Caco-2 (cell line): ENCODE measurements at regions not wholly inside any gene's neighbourhood (a gene's known extent, or its start where the extent isn't known, plus 50 kb on each side); places are given as distances from the start of the nearest gene placed in this dataset.

Source experiments
- BruUV-seq: library from RNA; stranded (reverse); fragments of 400-500 nt; replicated peaks from 2 replicates; lab custom pipeline; 2021; lab: Mats Ljungman, UMichigan
- CTCF ChIA-PET: fragments of 300-600 bp; sonication (Branson Sonifier 250); formaldehyde crosslinking; loops from one replicate; lab custom pipeline; 2022; ENCODE audit warnings: antibody characterized with exemption; lab: Charles Lee
- POLR2A ChIA-PET: fragments of 300-600 bp; sonication (Branson Sonifier 250); formaldehyde crosslinking; loops from one replicate; lab custom pipeline; 2022; ENCODE audit warnings: antibody characterized with exemption; lab: Charles Lee
- DNase-seq, 2 experiments: peaks; one replicate each; pipeline versions ENCODE4 v3.0.0 to v3.0.0-alpha.2; 2020 to 2022
- H3K27me3 ChIP-seq: replicated peaks from 2 replicates; pipeline ENCODE4 v1.6.0; 2011; ENCODE audit warnings: low read length; ENCODE audit not compliant: control insufficient read depth, insufficient read depth
- H3K36me3 ChIP-seq: 2 replicates; pipeline ENCODE4 v1.5.1; 2011; ENCODE audit warnings: low read length; ENCODE audit not compliant: control insufficient read depth, insufficient read depth
- H3K4me1 ChIP-seq: fragments of 250-450 bp; sonication (Bioruptor Pico); 2 replicates; pipeline ENCODE4 v1.5.1; 2020; ENCODE audit warnings: mild to moderate bottlenecking
- H3K4me3 ChIP-seq: 2 replicates; pipeline ENCODE4 v1.5.1; 2011; ENCODE audit warnings: low read depth, mild to moderate bottlenecking, control low read depth, low read length
- H3K9me3 ChIP-seq: fragments of 250-450 bp; sonication (Bioruptor Pico); 2 replicates; pipeline ENCODE4 v1.5.1; 2020; ENCODE audit warnings: mild to moderate bottlenecking, moderate library complexity
- H3K27ac Mint-ChIP-seq: one replicate; pipeline ENCODE4 v1.8.0; 2022; ENCODE audit warnings: mixed read lengths; ENCODE audit not compliant: unreplicated experiment
- H3K27me3 Mint-ChIP-seq: one replicate; pipeline ENCODE4 v1.8.0; 2022; ENCODE audit warnings: mixed read lengths; ENCODE audit not compliant: insufficient read depth, unreplicated experiment
- H3K36me3 Mint-ChIP-seq: one replicate; pipeline ENCODE4 v1.8.0; 2022; ENCODE audit warnings: mild to moderate bottlenecking, mixed read lengths; ENCODE audit not compliant: insufficient read depth, unreplicated experiment
- H3K4me1 Mint-ChIP-seq: one replicate; pipeline ENCODE4 v1.8.0; 2022; ENCODE audit warnings: low read depth, mixed read lengths; ENCODE audit not compliant: unreplicated experiment
- H3K4me3 Mint-ChIP-seq: one replicate; pipeline ENCODE4 v1.8.0; 2022; ENCODE audit warnings: mild to moderate bottlenecking, moderate library complexity, mixed read lengths; ENCODE audit not compliant: unreplicated experiment
- H3K9me3 Mint-ChIP-seq: one replicate; pipeline ENCODE4 v1.8.0; 2022; ENCODE audit warnings: mixed read lengths; ENCODE audit not compliant: unreplicated experiment
- intact Hi-C: fragments of 100-400 bp; cut with micrococcal nuclease; formaldehyde crosslinking; loops from one replicate; pipeline ENCODE4 v1.10.0; 2022; ENCODE audit not compliant: unreplicated experiment
- TF ChIP-seq, protein P1 (sequence below), 2 experiments: fragments of 200-600 bp in 1 of 2; IDR thresholded peaks; 1 replicate in 1 of 2; 2 replicates in 1 of 2; pipeline versions ENCODE4 v1.5.1 to v1.8.0; 2011 to 2022; ENCODE audit warnings: antibody characterized with exemption in 1 of 2, control low read depth in 1 of 2, inconsistent platforms in 1 of 2, low read depth in 1 of 2, low read length in 1 of 2, mild to moderate bottlenecking in 1 of 2, moderate library complexity in 1 of 2; ENCODE audit not compliant: insufficient read depth in 1 of 2, severe bottlenecking in 1 of 2, unreplicated experiment in 1 of 2

GRCh38 chr22:27003297-27003696 lies 345.9 kb downstream of the MIAT start:
- no peak for DNase-seq
- Mint-ChIP-seq H3K4me1 (no peaks in the 10 kb centered on the region), H3K27ac (no peak overlapping the region), H3K4me3 (no peak overlapping the region), H3K27me3 (peaks cover 3% of the 10 kb centered on the region), H3K36me3 (no peaks in the 10 kb centered on the region), H3K9me3 (no peaks in the 10 kb centered on the region)
- POLR2A ChIA-PET, result no interaction called here
- H3K4me1 ChIP-seq, result no peaks in the 10 kb centered on the region
- no peak overlapping the region for H3K4me3 ChIP-seq
- no peaks in the 10 kb centered on the region for H3K9me3 ChIP-seq
- intact Hi-C loops, result no loop called here
- BruUV-seq, result no TSS peak
- CTCF ChIA-PET, result no interaction called here
- TF ChIP-seq, protein P1, sequence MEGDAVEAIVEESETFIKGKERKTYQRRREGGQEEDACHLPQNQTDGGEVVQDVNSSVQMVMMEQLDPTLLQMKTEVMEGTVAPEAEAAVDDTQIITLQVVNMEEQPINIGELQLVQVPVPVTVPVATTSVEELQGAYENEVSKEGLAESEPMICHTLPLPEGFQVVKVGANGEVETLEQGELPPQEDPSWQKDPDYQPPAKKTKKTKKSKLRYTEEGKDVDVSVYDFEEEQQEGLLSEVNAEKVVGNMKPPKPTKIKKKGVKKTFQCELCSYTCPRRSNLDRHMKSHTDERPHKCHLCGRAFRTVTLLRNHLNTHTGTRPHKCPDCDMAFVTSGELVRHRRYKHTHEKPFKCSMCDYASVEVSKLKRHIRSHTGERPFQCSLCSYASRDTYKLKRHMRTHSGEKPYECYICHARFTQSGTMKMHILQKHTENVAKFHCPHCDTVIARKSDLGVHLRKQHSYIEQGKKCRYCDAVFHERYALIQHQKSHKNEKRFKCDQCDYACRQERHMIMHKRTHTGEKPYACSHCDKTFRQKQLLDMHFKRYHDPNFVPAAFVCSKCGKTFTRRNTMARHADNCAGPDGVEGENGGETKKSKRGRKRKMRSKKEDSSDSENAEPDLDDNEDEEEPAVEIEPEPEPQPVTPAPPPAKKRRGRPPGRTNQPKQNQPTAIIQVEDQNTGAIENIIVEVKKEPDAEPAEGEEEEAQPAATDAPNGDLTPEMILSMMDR (IDR thresholded peaks at IDR 0.05; ENCODE audit: insufficient read depth in 1 of 2, low read depth in 1 of 2, low read length in 1 of 2, severe bottlenecking in 1 of 2, unreplicated experiment in 1 of 2), result no peak
- H3K27me3 ChIP-seq, result no peaks in the 10 kb centered on the region; the same call in 1 of the 2 replicates
- no peaks in the 10 kb centered on the region for H3K36me3 ChIP-seq

DNA sequence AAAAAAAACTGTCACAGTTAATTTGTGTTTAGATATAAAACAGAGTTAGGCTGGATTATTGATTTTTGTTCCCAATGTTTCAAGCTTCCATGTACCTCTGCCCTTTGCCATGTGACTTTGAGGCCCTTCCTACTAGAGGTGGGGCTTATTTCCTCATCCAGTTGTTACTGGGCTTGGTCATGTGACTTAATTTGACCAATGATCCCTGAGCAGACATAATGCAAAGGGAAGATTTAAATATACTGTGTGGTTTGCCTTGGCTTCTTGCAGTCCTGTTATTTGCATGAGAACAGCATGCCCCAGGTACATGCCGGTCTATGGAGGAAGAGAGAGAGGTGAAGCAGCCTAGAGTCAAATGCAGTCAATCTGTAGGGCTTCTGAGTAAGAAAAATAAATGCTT lies 347.0 kb downstream of the MIAT start:
- TF ChIP-seq, protein P1 (IDR thresholded peaks at IDR 0.05; ENCODE audit: insufficient read depth in 1 of 2, low read depth in 1 of 2, low read length in 1 of 2, severe bottlenecking in 1 of 2, unreplicated experiment in 1 of 2), result no peak
- Histone ChIP-seq H3K4me1 (no peaks in the 10 kb centered on the region), H3K36me3 (no peaks in the 10 kb centered on the region), H3K4me3 (no peak overlapping the region), H3K9me3 (no peaks in the 10 kb centered on the region), H3K27me3 (no peaks in the 10 kb centered on the region)
- CTCF ChIA-PET, result no interaction called here
- Mint-ChIP-seq H3K36me3 (no peaks in the 10 kb centered on the region), H3K9me3 (no peaks in the 10 kb centered on the region), H3K27me3 (peaks cover 3% of the 10 kb centered on the region), H3K27ac (no peak overlapping the region), H3K4me1 (no peaks in the 10 kb centered on the region), H3K4me3 (no peak overlapping the region)
- intact Hi-C loops, result no loop called here
- BruUV-seq, result no TSS peak
- POLR2A ChIA-PET, result no interaction called here
- DNase-seq, result no peak

DNA sequence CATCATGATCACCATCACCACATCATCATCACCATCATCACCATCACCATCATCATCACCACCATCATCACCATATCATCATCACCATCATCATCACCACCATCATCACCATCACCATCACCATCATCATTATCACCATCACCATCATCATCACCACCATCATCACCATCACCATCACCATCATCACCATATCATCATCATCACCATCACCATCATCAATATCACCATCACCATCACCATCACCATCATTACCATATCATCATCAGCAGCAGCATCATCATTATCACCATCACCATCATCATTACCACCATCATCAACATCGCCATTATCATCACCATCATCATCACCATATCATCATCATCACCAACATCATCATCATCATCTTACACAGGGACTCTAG lies 351.1 kb downstream of the MIAT start:
- Histone ChIP-seq H3K4me1 (no peaks in the 10 kb centered on the region), H3K4me3 (no peak overlapping the region), H3K9me3 (no peaks in the 10 kb centered on the region), H3K36me3 (no peaks in the 10 kb centered on the region), H3K27me3 (no peaks in the 10 kb centered on the region)
- intact Hi-C loops, result loop anchor here (5.0 kb wide), 1 partner anchor 256 kb away; no protein-coding TSS in a partner anchor
- no peaks in the 10 kb centered on the region for H3K4me1 Mint-ChIP-seq
- no peaks in the 10 kb centered on the region for H3K36me3 Mint-ChIP-seq
- no peak for DNase-seq
- no peaks in the 10 kb centered on the region for H3K9me3 Mint-ChIP-seq
- no peak overlapping the region for H3K27ac Mint-ChIP-seq
- TF ChIP-seq, protein P1 (IDR thresholded peaks at IDR 0.05; ENCODE audit: insufficient read depth in 1 of 2, low read depth in 1 of 2, low read length in 1 of 2, severe bottlenecking in 1 of 2, unreplicated experiment in 1 of 2), result no peak
- no TSS peak for BruUV-seq
- no peak overlapping the region for H3K4me3 Mint-ChIP-seq
- no peaks in the 10 kb centered on the region for H3K27me3 Mint-ChIP-seq
- ChIA-PET POLR2A (no interaction called here), CTCF (no interaction called here)
